Loucy (cell line): ENCODE measurements at regions not wholly inside any gene's neighbourhood (a gene's known extent, or its start where the extent isn't known, plus 50 kb on each side); places are given as distances from the start of the nearest gene placed in this dataset.

ENCODE experiments used
- H2AFZ ChIP-seq: fragments of 200-600 bp; sonication (generic); 2 replicates; pipeline ENCODE4 v1.6.0; 2016; ENCODE audit warnings: antibody characterized with exemption, mild to moderate bottlenecking, low read length, moderate library complexity
- H3F3A ChIP-seq: fragments of 200-600 bp; 2 replicates; pipeline ENCODE4 v1.6.0; 2016; ENCODE audit warnings: antibody characterized with exemption, low read depth, mild to moderate bottlenecking
- H3K27me3 ChIP-seq: fragments of 200-600 bp; sonication (generic); 2 replicates; pipeline ENCODE4 v1.6.1; 2014; ENCODE audit warnings: low read length, mild to moderate bottlenecking; ENCODE audit not compliant: insufficient read depth, poor library complexity, severe bottlenecking
- H3K36me3 ChIP-seq: fragments of 200-600 bp; sonication (generic); 2 replicates; pipeline ENCODE4 v1.6.1; 2016; ENCODE audit warnings: low read length; ENCODE audit not compliant: insufficient read depth
- H3K4me1 ChIP-seq: fragments of 200-600 bp; sonication (generic); 2 replicates; pipeline ENCODE4 v1.5.1; 2014; ENCODE audit warnings: low read length, mild to moderate bottlenecking; ENCODE audit not compliant: insufficient read depth, poor library complexity, severe bottlenecking
- H3K4me2 ChIP-seq: fragments of 200-600 bp; sonication (generic); 2 replicates; pipeline ENCODE4 v1.6.0; 2014; ENCODE audit warnings: antibody characterized with exemption, low read length, low read depth, mild to moderate bottlenecking; ENCODE audit not compliant: poor library complexity, severe bottlenecking
- H3K4me3 ChIP-seq: fragments of 200-600 bp; sonication (generic); 2 replicates; pipeline ENCODE4 v1.5.1; 2014; ENCODE audit warnings: low read length, mild to moderate bottlenecking, mixed read lengths; ENCODE audit not compliant: poor library complexity, severe bottlenecking
- H3K79me2 ChIP-seq: fragments of 200-600 bp; sonication (generic); 2 replicates; pipeline ENCODE4 v1.6.1; 2014; ENCODE audit warnings: low read length; ENCODE audit not compliant: insufficient read depth
- H3K9ac ChIP-seq: fragments of 200-600 bp; sonication (generic); 2 replicates; pipeline ENCODE4 v1.6.0; 2014; ENCODE audit warnings: mild to moderate bottlenecking, low read depth, low read length, moderate library complexity; ENCODE audit not compliant: poor library complexity, severe bottlenecking
- H3K9me2 ChIP-seq: fragments of 200-600 bp; sonication (generic); replicated peaks from 2 replicates; pipeline ENCODE4 v1.6.1; 2016; ENCODE audit warnings: low read depth, low read length, mixed read lengths
- H3K9me3 ChIP-seq: fragments of 200-600 bp; sonication (generic); 2 replicates; pipeline ENCODE4 v1.6.1; 2014; ENCODE audit warnings: mild to moderate bottlenecking, antibody characterized with exemption, low read length, low read depth; ENCODE audit not compliant: insufficient read depth
- H4K20me1 ChIP-seq: fragments of 200-600 bp; sonication (generic); 2 replicates; pipeline ENCODE4 v1.6.0; 2014; ENCODE audit warnings: antibody characterized with exemption, low read length, mild to moderate bottlenecking; ENCODE audit not compliant: insufficient read depth, poor library complexity, severe bottlenecking
- CTCF ChIP-seq: fragments of 200-600 bp; sonication (generic); conservative IDR thresholded peaks from 2 replicates; pipeline ENCODE4 v1.5.1; 2014; ENCODE audit warnings: mild to moderate bottlenecking, antibody characterized with exemption, low read length
- EZH2phosphoT487 ChIP-seq: fragments of 200-600 bp; IDR thresholded peaks from 2 replicates; pipeline ENCODE4 v1.6.1; 2018; ENCODE audit warnings: antibody characterized with exemption, mild to moderate bottlenecking, moderate library complexity, borderline replicate concordance

- no peak overlapping the region for H3K9ac ChIP-seq
- H3K4me3 ChIP-seq = no peak overlapping the region
- H3K4me2 ChIP-seq = no peak overlapping the region
- no peaks in the 10 kb centered on the region for H3K36me3 ChIP-seq
- TF ChIP-seq CTCF (no peak), EZH2phosphoT487 (no peak)
- no peaks in the 10 kb centered on the region for H3K27me3 ChIP-seq
- peaks cover 5% of the 10 kb centered on the region for H3K4me1 ChIP-seq
- no peak overlapping the region for H2AFZ ChIP-seq
- H3K9me3 ChIP-seq = no peaks in the 10 kb centered on the region
- no peaks in the 10 kb centered on the region for H3K9me2 ChIP-seq
- H3K79me2 ChIP-seq = no peaks in the 10 kb centered on the region
- H4K20me1 ChIP-seq = no peaks in the 10 kb centered on the region
- no peaks in the 10 kb centered on the region for H3F3A ChIP-seq
These were observed 114.0 kb downstream of the DSEL start for GRCh38 chr18:67402543-67402942.

GRCh38 chr18:67400502-67401117 lies 115.9 kb downstream of the DSEL start:
- Histone ChIP-seq H3K9me2 (no peaks in the 10 kb centered on the region), H2AFZ (no peak overlapping the region), H3K79me2 (no peaks in the 10 kb centered on the region), H3K9ac (no peak overlapping the region), H3K27me3 (no peaks in the 10 kb centered on the region), H3K4me1 (peaks cover 5% of the 10 kb centered on the region), H3K36me3 (no peaks in the 10 kb centered on the region), H3K9me3 (0 out of 2 replicates have a peak, but pooled peaks cover 4% of the 10 kb centered on the region), H3K4me3 (no peak overlapping the region), H4K20me1 (no peaks in the 10 kb centered on the region), H3F3A (no peaks in the 10 kb centered on the region), H3K4me2 (no peak overlapping the region)
- TF ChIP-seq CTCF (no peak), EZH2phosphoT487 (no peak)

GRCh38 chr18:67386032-67386431 lies 130.5 kb downstream of the DSEL start:
- Histone ChIP-seq H3K9me2 (no peaks in the 10 kb centered on the region), H3K4me2 (no peak overlapping the region)
- no peak for TF ChIP-seq CTCF
- no peak for TF ChIP-seq EZH2phosphoT487

More at GRCh38 chr18:67386032-67386431, 130.5 kb downstream of the DSEL start:
- H3F3A ChIP-seq = no peaks in the 10 kb centered on the region
- no peak overlapping the region for H3K4me3 ChIP-seq
- H2AFZ ChIP-seq = no peak overlapping the region
- no peaks in the 10 kb centered on the region for H3K27me3 ChIP-seq
- peaks cover 2% of the 10 kb centered on the region for H3K4me1 ChIP-seq
- no peaks in the 10 kb centered on the region for H3K79me2 ChIP-seq
- H3K9me3 ChIP-seq = no peaks in the 10 kb centered on the region
- no peaks in the 10 kb centered on the region for H4K20me1 ChIP-seq
- H3K36me3 ChIP-seq = no peaks in the 10 kb centered on the region
- H3K9ac ChIP-seq = no peak overlapping the region
